Upper lobe of right lung (tissue), 1 donor: ENCODE measurements at regions not wholly inside any gene's neighbourhood (a gene's known extent, or its start where the extent isn't known, plus 50 kb on each side); places are given as distances from the start of the nearest gene placed in this dataset.
A peak's percentile ranks its signal among the peaks of the same experiment; 100 is the strongest.

Experiments
- ATAC-seq: fragments of 200-7000 bp; cut with Tn5 transposase; one replicate; pipeline ENCODE4 v1.9.1; 2020; ENCODE audit warnings: mild to moderate bottlenecking, moderate library complexity
- DNase-seq: peaks from one replicate; pipeline ENCODE4 v3.0.0-alpha.2; 2020
- H3K27ac ChIP-seq: fragments of 200-600 bp; one replicate; pipeline ENCODE4 v1.8.0; 2022
- H3K27me3 ChIP-seq: fragments of 200-600 bp; one replicate; pipeline ENCODE4 v1.8.0; 2022; ENCODE audit warnings: mild to moderate bottlenecking
- H3K36me3 ChIP-seq: fragments of 200-600 bp; one replicate; pipeline ENCODE4 v1.8.0; 2022
- H3K4me1 ChIP-seq: fragments of 200-600 bp; one replicate; pipeline ENCODE4 v1.8.0; 2022
- H3K4me3 ChIP-seq: fragments of 200-600 bp; one replicate; pipeline ENCODE4 v1.8.0; 2022; ENCODE audit warnings: mild to moderate bottlenecking
- H3K9me3 ChIP-seq: fragments of 200-600 bp; one replicate; pipeline ENCODE4 v1.8.0; 2022
- intact Hi-C: fragments of 100-400 bp; cut with DNase I; formaldehyde crosslinking; loops from one replicate; pipeline ENCODE4 v1.11.0; 2022
- TF ChIP-seq, protein P1 (sequence below): fragments of 200-600 bp; IDR thresholded peaks from one replicate; pipeline ENCODE4 v1.8.0; 2022; ENCODE audit warnings: antibody characterized with exemption
- donor health status: DM: no; HTN: yes; CAD: no; lungs with severe emphysema.

DNA sequence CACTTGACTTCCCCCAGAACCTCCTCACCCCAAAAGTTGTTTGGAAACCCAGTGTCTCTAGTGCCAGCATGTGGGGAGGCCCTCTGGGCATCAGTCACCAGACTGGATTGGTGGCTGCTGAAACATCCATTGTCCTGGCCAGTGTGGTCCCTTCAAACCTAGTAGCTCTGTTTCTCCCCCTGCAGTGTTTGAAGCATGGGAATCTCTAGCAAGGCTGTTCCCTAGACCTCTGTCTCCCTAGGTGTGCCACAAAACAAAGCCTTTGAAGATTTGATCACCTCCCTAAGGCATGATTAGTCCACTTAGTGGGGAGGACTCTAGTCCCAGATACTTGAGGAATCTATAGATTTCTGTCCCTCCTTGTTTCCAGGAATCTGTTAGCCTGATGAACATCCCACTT, 60.3 kb downstream of the ARF6 start:
- TF ChIP-seq, protein P1, sequence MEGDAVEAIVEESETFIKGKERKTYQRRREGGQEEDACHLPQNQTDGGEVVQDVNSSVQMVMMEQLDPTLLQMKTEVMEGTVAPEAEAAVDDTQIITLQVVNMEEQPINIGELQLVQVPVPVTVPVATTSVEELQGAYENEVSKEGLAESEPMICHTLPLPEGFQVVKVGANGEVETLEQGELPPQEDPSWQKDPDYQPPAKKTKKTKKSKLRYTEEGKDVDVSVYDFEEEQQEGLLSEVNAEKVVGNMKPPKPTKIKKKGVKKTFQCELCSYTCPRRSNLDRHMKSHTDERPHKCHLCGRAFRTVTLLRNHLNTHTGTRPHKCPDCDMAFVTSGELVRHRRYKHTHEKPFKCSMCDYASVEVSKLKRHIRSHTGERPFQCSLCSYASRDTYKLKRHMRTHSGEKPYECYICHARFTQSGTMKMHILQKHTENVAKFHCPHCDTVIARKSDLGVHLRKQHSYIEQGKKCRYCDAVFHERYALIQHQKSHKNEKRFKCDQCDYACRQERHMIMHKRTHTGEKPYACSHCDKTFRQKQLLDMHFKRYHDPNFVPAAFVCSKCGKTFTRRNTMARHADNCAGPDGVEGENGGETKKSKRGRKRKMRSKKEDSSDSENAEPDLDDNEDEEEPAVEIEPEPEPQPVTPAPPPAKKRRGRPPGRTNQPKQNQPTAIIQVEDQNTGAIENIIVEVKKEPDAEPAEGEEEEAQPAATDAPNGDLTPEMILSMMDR = no peak
- no peak for DNase-seq
- Histone ChIP-seq H3K4me1 (no peaks in the 10 kb centered on the region), H3K4me3 (no peak overlapping the region), H3K27me3 (no peaks in the 10 kb centered on the region), H3K9me3 (no peaks in the 10 kb centered on the region), H3K36me3 (no peaks in the 10 kb centered on the region), H3K27ac (no peak overlapping the region)
- no peak for ATAC-seq
- intact Hi-C loops = no loop called here

DNA sequence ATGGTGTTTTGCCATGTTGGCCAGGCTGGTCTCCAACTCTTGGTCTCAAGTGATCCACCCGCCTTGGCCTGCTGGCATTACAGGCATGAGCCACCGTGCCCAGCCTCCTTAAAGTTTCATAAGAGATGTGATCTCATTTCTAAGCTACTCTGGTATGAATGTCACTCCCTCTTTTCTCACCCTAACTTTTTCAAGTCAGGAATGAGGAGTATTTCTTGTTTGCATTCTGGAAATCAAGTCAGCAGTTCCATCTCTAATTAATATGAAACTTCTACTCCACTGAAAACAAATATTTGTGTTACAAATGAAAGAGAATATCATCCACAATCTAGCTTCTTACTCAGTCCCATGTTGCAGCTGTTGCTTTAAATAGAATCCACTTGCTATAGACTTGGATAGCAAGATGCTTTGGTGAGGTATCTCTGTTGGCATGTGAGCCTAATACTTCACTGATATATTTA, 61.3 kb downstream of the ARF6 start:
- Histone ChIP-seq H3K4me3 (no peak overlapping the region), H3K36me3 (no peaks in the 10 kb centered on the region), H3K27me3 (no peaks in the 10 kb centered on the region), H3K4me1 (no peaks in the 10 kb centered on the region), H3K27ac (no peak overlapping the region), H3K9me3 (no peaks in the 10 kb centered on the region)
- DNase-seq = no peak
- intact Hi-C loops = no loop called here
- ATAC-seq = peak; percentile 76
- TF ChIP-seq, protein P1 = no peak

DNA sequence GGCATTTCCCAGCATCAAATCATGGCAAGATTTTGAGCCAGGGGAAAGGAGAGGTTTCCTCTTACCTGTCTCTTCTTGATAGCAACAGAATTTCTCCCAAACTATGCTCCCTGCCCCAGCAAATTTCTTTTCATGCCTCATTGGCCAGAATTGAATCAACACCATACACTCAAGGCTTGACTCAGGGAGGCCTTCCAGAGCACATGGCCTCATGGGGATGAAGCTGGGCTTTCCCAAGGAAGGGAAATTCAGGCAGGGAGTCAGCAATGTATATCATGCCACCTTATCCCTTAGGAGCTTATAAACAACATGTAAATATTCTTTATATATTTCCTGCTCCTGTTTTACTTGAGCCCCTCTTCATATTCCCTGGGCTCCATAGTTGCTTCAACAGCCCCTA, 62.1 kb downstream of the ARF6 start:
- TF ChIP-seq, protein P1 = no peak
- no peak overlapping the region for H3K27ac ChIP-seq
- H3K4me3 ChIP-seq = no peak overlapping the region
- DNase-seq (no peak), ATAC-seq (no peak)
- peaks cover 1% of the 10 kb centered on the region for H3K4me1 ChIP-seq
- H3K36me3 ChIP-seq = no peaks in the 10 kb centered on the region
- no peaks in the 10 kb centered on the region for H3K27me3 ChIP-seq
- no peaks in the 10 kb centered on the region for H3K9me3 ChIP-seq
- intact Hi-C loops = no loop called here

DNA sequence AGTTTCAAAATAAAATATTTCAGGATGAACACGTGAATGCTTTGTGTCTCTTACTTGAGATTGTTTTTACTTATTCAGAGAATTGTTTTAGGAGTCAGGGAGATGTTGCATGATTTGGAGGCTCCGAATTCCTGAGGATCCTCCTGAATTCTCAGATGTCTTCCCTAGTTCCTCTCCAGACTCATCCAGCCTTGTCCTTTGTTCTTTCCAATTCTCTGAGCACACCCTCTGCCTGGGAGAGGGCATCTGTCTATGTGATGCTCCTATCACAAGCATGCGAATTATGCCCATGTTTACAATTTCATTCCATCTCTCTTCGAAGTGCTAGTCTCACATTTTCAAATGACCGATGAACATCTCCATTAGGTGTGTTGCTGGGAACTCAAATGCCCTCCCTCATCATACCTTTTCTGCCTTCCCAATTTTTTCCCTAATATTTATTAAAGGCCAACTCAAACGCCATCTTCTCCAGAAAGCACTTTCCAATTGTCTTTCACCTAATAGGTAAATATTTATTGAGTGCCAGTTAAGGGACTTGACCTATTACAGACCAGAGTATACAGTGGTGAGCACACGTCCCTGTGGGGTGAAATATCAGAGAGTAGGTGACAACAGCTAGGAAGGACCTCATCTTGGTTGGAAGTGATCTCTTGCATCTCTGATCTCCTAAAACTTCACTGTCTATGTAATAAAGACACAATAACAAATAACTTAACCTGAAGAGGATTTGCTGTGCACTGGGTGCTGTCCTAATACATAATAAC, 64.4 kb downstream of the ARF6 start:
- no peak for ATAC-seq
- Histone ChIP-seq H3K4me1 (peaks cover 3% of the 10 kb centered on the region), H3K9me3 (no peaks in the 10 kb centered on the region), H3K27me3 (no peaks in the 10 kb centered on the region), H3K36me3 (no peaks in the 10 kb centered on the region), H3K4me3 (no peak overlapping the region), H3K27ac (no peak overlapping the region)
- TF ChIP-seq, protein P1 = no peak
- no peak for DNase-seq
- intact Hi-C loops = no loop called here

DNA sequence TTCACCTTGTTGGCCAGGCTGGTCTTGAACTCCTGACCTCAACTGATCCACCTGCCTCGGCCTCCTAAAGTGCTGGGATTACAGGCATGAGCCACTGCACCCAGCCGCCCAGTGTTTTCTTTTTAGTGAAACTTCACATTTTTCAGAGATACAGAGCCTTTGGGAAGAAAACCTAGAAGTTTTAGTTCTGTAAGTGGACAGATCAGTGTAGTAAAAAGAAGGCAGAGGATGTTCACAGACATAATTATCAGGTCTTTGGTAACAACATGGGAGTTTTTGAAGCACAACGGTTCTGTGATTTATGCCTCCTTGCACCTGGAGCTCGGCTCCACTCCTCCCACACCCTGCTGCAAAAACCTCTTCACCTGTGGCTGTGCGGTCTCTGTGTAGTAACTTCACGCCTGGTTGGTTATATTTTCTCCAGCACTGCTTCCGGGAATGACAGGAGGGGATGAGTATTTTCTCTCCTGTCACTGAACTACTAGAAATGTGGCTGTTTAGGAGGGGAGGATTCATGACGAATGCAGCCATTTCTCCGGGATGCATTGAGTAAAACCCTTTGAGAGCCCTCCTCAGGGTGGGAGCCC, 67.0 kb downstream of the ARF6 start:
- no peaks in the 10 kb centered on the region for H3K9me3 ChIP-seq
- no peaks in the 10 kb centered on the region for H3K27me3 ChIP-seq
- no peaks in the 10 kb centered on the region for H3K36me3 ChIP-seq
- H3K27ac ChIP-seq = peak overlapping the region; percentile 11
- ATAC-seq = peak; percentile 68
- intact Hi-C loops = no loop called here
- TF ChIP-seq, protein P1 = no peak
- peaks cover 3% of the 10 kb centered on the region for H3K4me1 ChIP-seq
- H3K4me3 ChIP-seq = peak overlapping the region; percentile 10
- no peak for DNase-seq
